G401 (cell line): ENCODE measurements at regions not wholly inside any gene's neighbourhood (a gene's known extent, or its start where the extent isn't known, plus 50 kb on each side); places are given as distances from the start of the nearest gene placed in this dataset.

ENCODE experiments used
- DNase-seq: peaks from one replicate; pipeline ENCODE4 v3.0.0-alpha.2; 2015; ENCODE audit warnings: low spot score
- in situ Hi-C: cut with HindIII; loops from 2 replicates; pipeline ENCODE4 v1.10.0; 2016; ENCODE audit warnings: low sequenced_read_pairs, mixed read lengths

DNA sequence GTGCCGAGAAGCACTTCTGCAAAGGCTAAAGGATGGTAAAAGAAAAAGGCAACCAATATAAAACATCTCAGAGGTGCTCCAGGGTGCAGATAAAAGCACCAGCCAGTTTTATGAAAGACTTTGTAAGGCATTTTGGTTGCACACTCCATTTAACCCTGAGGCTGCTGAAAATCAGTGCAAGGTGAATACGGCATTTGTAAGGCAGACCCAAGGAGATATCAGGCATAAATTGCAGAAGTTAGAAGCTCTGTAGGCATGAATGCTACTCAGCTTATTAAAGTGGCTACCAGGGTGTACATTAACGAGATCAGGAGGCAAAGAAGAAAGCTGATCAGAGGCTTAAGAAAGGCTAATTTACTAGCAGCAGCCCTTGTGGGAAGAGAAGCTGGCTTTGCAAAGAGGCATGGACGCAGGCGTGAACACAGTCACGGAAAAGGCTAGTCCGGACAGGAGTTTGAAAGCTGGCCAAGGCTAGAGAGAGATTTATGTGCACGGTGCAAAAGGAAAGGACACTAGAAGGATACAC, 99.6 kb downstream of the ZNF429 start:
- in situ Hi-C loops, result no loop called here
- DNase-seq, result peak; percentile 61
